ENCODE measurements at regions not wholly inside any gene's neighbourhood (a gene's known extent, or its start where the extent isn't known, plus 50 kb on each side); places are given as distances from the start of the nearest gene placed in this dataset.
"Not testable (repeated sequence)": the region's sequence is repeated elsewhere in the genome, so short reads cannot be mapped to it uniquely, and the experiment has no call there.

GRCh38 chrX:120732461-120732860 is 102.6 kb upstream of the C1GALT1C1 start:
- intact Hi-C loops (cut with DNase I): no loop called here
- TF ChIP-seq, protein P1, sequence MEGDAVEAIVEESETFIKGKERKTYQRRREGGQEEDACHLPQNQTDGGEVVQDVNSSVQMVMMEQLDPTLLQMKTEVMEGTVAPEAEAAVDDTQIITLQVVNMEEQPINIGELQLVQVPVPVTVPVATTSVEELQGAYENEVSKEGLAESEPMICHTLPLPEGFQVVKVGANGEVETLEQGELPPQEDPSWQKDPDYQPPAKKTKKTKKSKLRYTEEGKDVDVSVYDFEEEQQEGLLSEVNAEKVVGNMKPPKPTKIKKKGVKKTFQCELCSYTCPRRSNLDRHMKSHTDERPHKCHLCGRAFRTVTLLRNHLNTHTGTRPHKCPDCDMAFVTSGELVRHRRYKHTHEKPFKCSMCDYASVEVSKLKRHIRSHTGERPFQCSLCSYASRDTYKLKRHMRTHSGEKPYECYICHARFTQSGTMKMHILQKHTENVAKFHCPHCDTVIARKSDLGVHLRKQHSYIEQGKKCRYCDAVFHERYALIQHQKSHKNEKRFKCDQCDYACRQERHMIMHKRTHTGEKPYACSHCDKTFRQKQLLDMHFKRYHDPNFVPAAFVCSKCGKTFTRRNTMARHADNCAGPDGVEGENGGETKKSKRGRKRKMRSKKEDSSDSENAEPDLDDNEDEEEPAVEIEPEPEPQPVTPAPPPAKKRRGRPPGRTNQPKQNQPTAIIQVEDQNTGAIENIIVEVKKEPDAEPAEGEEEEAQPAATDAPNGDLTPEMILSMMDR (IDR thresholded peaks at IDR 0.05): no peak
- no peak for TF ChIP-seq POLR2A (IDR thresholded peaks at IDR 0.05)
- Histone ChIP-seq H3K27ac (no peak overlapping the region), H3K4me3 (replicated peaks in 1 of 3) (no peak overlapping the region), H3K36me3 (no peaks in the 10 kb centered on the region), H3K27me3 (no peaks in the 10 kb centered on the region), H3K9me3 (no peaks in the 10 kb centered on the region), H3K4me1 (no peaks in the 10 kb centered on the region)
- no peak for DNase-seq
- 85 to 88% methylated on average over 7 of the region's 7 CpGs for WGBS, 2 donors

DNA sequence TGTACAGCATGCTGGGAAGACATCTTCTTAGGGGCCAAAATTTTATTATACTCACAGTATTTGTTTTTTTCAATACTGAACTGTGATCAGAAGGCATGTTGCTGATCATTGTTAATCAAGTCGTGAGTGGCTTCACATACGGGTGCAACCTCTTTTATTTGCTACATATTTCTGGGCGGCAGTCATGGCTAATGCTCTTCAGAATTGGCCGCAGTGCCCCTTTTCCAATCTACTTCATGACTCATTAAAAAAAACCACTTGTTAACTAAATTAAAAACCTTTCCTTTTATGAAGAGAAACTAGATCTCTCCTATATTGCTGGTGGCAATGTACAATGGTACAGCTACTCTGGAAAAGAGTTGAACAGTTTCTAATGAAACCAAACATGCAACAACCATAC is 101.5 kb upstream of the C1GALT1C1 start:
- no peaks in the 10 kb centered on the region for H3K36me3 ChIP-seq
- no peak for DNase-seq
- TF ChIP-seq, protein P1 (IDR thresholded peaks at IDR 0.05): no peak
- TF ChIP-seq POLR2A (IDR thresholded peaks at IDR 0.05): no peak
- no peaks in the 10 kb centered on the region for H3K27me3 ChIP-seq
- intact Hi-C loops (cut with DNase I): no loop called here
- 62 to 97% methylated on average over 4 of the region's 4 CpGs for WGBS, 2 donors
- H3K4me1 ChIP-seq: no peaks in the 10 kb centered on the region
- H3K4me3 ChIP-seq (replicated peaks in 1 of 3): no peak overlapping the region
- H3K9me3 ChIP-seq: no peaks in the 10 kb centered on the region
- H3K27ac ChIP-seq: no peak overlapping the region

- H3K4me3 ChIP-seq (replicated peaks in 1 of 3); intact Hi-C loops (cut with DNase I); H3K27me3 ChIP-seq; H3K27ac ChIP-seq; H3K36me3 ChIP-seq; H3K9me3 ChIP-seq; H3K4me1 ChIP-seq; DNase-seq: not testable (repeated sequence)
- 90 to 93% methylated on average over 6 to 7 of the region's 7 CpGs for WGBS, 2 donors
Measured at GRCh38 chrX:120729506-120730255, 99.8 kb upstream of the C1GALT1C1 start.

GRCh38 chrX:120727911-120728310 is 98.1 kb upstream of the C1GALT1C1 start:
- Histone ChIP-seq H3K4me1 (no peaks in the 10 kb centered on the region), H3K9me3 (no peaks in the 10 kb centered on the region), H3K4me3 (replicated peaks in 1 of 3) (no peak overlapping the region), H3K36me3 (no peaks in the 10 kb centered on the region), H3K27me3 (no peaks in the 10 kb centered on the region), H3K27ac (no peak overlapping the region)
- intact Hi-C loops (cut with DNase I): no loop called here
- DNase-seq: no peak
- no peak for TF ChIP-seq POLR2A (IDR thresholded peaks at IDR 0.05)
- TF ChIP-seq, protein P1 (IDR thresholded peaks at IDR 0.05): no peak

DNA sequence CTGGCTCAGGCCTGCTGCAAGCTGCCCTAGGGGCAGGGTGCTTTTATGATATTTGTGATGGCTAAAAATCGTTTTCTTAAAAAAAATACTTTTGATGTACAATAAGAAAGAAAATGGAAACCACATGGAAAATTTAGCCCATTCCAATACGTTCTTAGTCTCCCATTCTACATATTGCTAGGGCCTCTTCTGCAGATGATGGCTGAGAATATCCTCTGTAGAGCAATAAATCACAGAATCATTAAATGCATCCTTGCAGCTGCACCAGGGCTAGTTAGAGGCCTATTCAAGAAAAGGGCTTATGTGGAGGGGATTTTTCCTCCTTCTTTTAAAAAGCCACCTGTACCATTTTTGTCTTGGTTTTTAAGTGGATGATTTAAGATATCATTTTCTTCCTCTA is 97.6 kb upstream of the C1GALT1C1 start:
- DNase-seq: no peak
- TF ChIP-seq, protein P1 (IDR thresholded peaks at IDR 0.05): no peak
- no peak for TF ChIP-seq POLR2A (IDR thresholded peaks at IDR 0.05)
- H3K36me3 ChIP-seq: no peaks in the 10 kb centered on the region
- intact Hi-C loops (cut with DNase I): no loop called here
- H3K4me1 ChIP-seq: no peaks in the 10 kb centered on the region
- H3K27me3 ChIP-seq: no peaks in the 10 kb centered on the region
- H3K27ac ChIP-seq: no peak overlapping the region
- H3K9me3 ChIP-seq: no peaks in the 10 kb centered on the region
- 61 to 69% methylated on average over 2 of the region's 2 CpGs for WGBS, 2 donors
- H3K4me3 ChIP-seq (replicated peaks in 1 of 3): no peak overlapping the region

Data from thyroid gland (tissue), 4 donors.